ENCODE measurements at regions not wholly inside any gene's neighbourhood (a gene's known extent, or its start where the extent isn't known, plus 50 kb on each side); places are given as distances from the start of the nearest gene placed in this dataset.
A peak's percentile ranks its signal among the peaks of the same experiment; 100 is the strongest.

- no peaks in the 10 kb centered on the region for H3K36me3 ChIP-seq (replicated peaks; ENCODE audit: insufficient read depth, low read depth)
- no peaks in the 10 kb centered on the region for H3K9me2 ChIP-seq (replicated peaks; ENCODE audit: insufficient read depth)
- no peaks in the 10 kb centered on the region for H3K9me3 ChIP-seq (ENCODE audit: low read depth)
- WGBS (ENCODE audit: low lambda C conversion rate, missing lambda C conversion rate): 84% methylated on average over 2 of the region's 2 CpGs
- H3K4me2 ChIP-seq: no peak overlapping the region
- no peaks in the 10 kb centered on the region for H3K27me3 ChIP-seq
- no peaks in the 10 kb centered on the region for H3K4me1 ChIP-seq (ENCODE audit: insufficient read depth)
- H2AFZ ChIP-seq: no peak overlapping the region
- DNase-seq (ENCODE audit: low spot score): no peak
- H3K27ac ChIP-seq: no peak overlapping the region
- TF ChIP-seq EZH2 (IDR thresholded peaks at IDR 0.05; ENCODE audit: borderline replicate concordance) (no peak), EZH2phosphoT487 (IDR thresholded peaks at IDR 0.05; ENCODE audit: low read depth, severe bottlenecking, unreplicated experiment) (no peak)
- TF ChIP-seq, protein P1, sequence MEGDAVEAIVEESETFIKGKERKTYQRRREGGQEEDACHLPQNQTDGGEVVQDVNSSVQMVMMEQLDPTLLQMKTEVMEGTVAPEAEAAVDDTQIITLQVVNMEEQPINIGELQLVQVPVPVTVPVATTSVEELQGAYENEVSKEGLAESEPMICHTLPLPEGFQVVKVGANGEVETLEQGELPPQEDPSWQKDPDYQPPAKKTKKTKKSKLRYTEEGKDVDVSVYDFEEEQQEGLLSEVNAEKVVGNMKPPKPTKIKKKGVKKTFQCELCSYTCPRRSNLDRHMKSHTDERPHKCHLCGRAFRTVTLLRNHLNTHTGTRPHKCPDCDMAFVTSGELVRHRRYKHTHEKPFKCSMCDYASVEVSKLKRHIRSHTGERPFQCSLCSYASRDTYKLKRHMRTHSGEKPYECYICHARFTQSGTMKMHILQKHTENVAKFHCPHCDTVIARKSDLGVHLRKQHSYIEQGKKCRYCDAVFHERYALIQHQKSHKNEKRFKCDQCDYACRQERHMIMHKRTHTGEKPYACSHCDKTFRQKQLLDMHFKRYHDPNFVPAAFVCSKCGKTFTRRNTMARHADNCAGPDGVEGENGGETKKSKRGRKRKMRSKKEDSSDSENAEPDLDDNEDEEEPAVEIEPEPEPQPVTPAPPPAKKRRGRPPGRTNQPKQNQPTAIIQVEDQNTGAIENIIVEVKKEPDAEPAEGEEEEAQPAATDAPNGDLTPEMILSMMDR (IDR thresholded peaks at IDR 0.05; ENCODE audit: poor library complexity): no peak
- H3K79me2 ChIP-seq: no peaks in the 10 kb centered on the region
- no peak overlapping the region for H3K4me3 ChIP-seq
- no peaks in the 10 kb centered on the region for H4K20me1 ChIP-seq (ENCODE audit: insufficient read depth, poor library complexity, severe bottlenecking)
These were observed 221.3 kb downstream of the PTH2R start for GRCh38 chr2:208627916-208628315.

DNA sequence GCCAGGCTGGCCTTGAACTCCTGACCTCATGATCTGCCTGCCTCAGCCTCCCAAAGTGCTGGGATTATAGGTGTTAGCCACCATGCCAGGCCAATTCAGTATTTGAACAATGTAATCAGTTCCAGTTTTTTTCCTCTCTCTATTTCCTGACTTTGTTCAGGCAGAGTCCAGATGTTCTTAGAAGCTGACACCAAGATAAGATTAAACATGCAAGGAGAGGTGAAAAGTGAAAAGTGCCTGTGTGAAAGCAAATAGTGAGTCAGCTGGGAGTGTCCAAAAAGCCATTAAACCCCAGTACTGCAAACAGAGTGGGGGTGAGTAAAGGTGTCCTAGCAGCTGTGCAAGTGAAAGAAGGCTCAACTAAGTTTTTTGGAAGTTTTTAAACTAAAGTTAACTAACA, 231.5 kb downstream of the PTH2R start:
- peak; percentile 47 for TF ChIP-seq EZH2phosphoT487 (IDR thresholded peaks at IDR 0.05; ENCODE audit: low read depth, severe bottlenecking, unreplicated experiment)
- TF ChIP-seq, protein P1 (IDR thresholded peaks at IDR 0.05; ENCODE audit: poor library complexity): no peak

DNA sequence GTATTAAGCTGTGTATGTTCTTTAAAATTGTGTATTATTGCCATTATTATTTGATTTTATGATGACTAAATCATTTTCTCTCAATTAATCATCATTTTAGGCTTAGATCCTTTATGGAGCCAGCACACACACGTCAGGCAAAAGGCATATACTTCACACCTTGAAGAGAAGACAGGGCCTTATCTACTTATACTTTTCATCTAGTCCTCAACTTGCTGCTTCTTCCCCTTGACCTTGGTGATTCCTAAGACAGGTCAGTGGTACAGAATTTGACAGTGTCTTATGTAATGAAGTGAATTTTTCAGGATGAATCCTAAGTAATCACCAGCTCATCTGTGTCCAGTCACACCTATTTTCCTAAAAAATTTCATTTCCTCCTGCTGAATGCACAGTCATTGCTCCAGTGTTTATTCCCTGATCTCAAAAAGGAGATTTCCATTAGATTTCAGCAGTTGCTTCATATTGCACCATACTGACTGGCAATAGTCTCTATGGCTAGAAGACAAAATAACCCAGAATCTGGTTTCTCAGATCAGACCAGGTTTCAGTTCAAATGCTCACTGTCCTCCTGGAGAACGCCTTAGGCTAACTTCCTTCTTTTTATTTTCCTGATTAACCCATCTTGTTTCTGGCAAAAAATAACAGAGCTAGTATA, 235.7 kb downstream of the PTH2R start:
- WGBS (ENCODE audit: low lambda C conversion rate, missing lambda C conversion rate): 49% methylated on average over 2 of the region's 2 CpGs
- no peak for TF ChIP-seq EZH2 (IDR thresholded peaks at IDR 0.05; ENCODE audit: borderline replicate concordance)
- TF ChIP-seq EZH2phosphoT487 (IDR thresholded peaks at IDR 0.05; ENCODE audit: low read depth, severe bottlenecking, unreplicated experiment): no peak
- TF ChIP-seq, protein P1 (IDR thresholded peaks at IDR 0.05; ENCODE audit: poor library complexity): no peak
- no peaks in the 10 kb centered on the region for H3K79me2 ChIP-seq
- no peak for DNase-seq (ENCODE audit: low spot score)
- H2AFZ ChIP-seq: no peak overlapping the region
- no peaks in the 10 kb centered on the region for H3K9me3 ChIP-seq (ENCODE audit: low read depth)
- no peaks in the 10 kb centered on the region for H3K27me3 ChIP-seq
- H3K4me2 ChIP-seq: no peak overlapping the region
- no peaks in the 10 kb centered on the region for H4K20me1 ChIP-seq (ENCODE audit: insufficient read depth, poor library complexity, severe bottlenecking)
- no peak overlapping the region for H3K27ac ChIP-seq
- H3K4me3 ChIP-seq: no peak overlapping the region
- H3K4me1 ChIP-seq (ENCODE audit: insufficient read depth): no peaks in the 10 kb centered on the region
- H3K9me2 ChIP-seq (replicated peaks; ENCODE audit: insufficient read depth): no peaks in the 10 kb centered on the region
- H3K36me3 ChIP-seq (replicated peaks; ENCODE audit: insufficient read depth, low read depth): no peaks in the 10 kb centered on the region

More for the DNA sequence above, 231.5 kb downstream of the PTH2R start:
- H4K20me1 ChIP-seq (ENCODE audit: insufficient read depth, poor library complexity, severe bottlenecking): no peaks in the 10 kb centered on the region
- no peak overlapping the region for H3K27ac ChIP-seq
- H3K4me2 ChIP-seq: no peak overlapping the region
- H3K36me3 ChIP-seq (replicated peaks; ENCODE audit: insufficient read depth, low read depth): no peaks in the 10 kb centered on the region
- H3K27me3 ChIP-seq: no peaks in the 10 kb centered on the region
- H2AFZ ChIP-seq: no peak overlapping the region
- H3K4me1 ChIP-seq (ENCODE audit: insufficient read depth): no peaks in the 10 kb centered on the region
- DNase-seq (ENCODE audit: low spot score): peak; percentile 58
- H3K4me3 ChIP-seq: no peak overlapping the region
- no peaks in the 10 kb centered on the region for H3K9me2 ChIP-seq (replicated peaks; ENCODE audit: insufficient read depth)
- no peaks in the 10 kb centered on the region for H3K9me3 ChIP-seq (ENCODE audit: low read depth)
- no peaks in the 10 kb centered on the region for H3K79me2 ChIP-seq

DNA sequence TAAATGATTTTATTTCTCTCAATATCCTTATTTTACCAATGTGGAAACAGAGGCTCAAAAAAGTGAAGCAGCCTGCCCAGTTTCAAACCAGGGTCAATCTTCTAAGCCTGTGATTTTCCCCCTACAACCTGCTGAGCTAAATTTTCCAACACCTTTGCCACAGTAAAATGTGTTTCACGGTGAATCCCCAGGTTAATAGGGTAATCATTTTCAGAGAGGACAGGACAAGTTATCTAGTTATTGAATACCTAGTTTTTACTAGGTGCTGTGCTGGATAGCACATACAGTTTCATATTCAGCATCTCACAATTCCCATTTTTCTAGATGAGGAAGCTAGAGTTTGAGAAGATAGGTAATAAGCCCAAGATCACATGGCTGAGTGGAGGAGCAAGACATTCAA, 236.6 kb downstream of the PTH2R start:
- Histone ChIP-seq H4K20me1 (ENCODE audit: insufficient read depth, poor library complexity, severe bottlenecking) (no peaks in the 10 kb centered on the region), H3K27ac (no peak overlapping the region), H3K36me3 (replicated peaks; ENCODE audit: insufficient read depth, low read depth) (no peaks in the 10 kb centered on the region), H3K79me2 (no peaks in the 10 kb centered on the region), H3K9me2 (replicated peaks; ENCODE audit: insufficient read depth) (no peaks in the 10 kb centered on the region), H3K27me3 (no peaks in the 10 kb centered on the region), H2AFZ (no peak overlapping the region), H3K9me3 (ENCODE audit: low read depth) (no peaks in the 10 kb centered on the region), H3K4me2 (no peak overlapping the region), H3K4me1 (ENCODE audit: insufficient read depth) (no peaks in the 10 kb centered on the region), H3K4me3 (no peak overlapping the region)
- DNase-seq (ENCODE audit: low spot score): no peak
- no peak for TF ChIP-seq EZH2 (IDR thresholded peaks at IDR 0.05; ENCODE audit: borderline replicate concordance)
- TF ChIP-seq EZH2phosphoT487 (IDR thresholded peaks at IDR 0.05; ENCODE audit: low read depth, severe bottlenecking, unreplicated experiment): no peak
- TF ChIP-seq, protein P1 (IDR thresholded peaks at IDR 0.05; ENCODE audit: poor library complexity): no peak
- WGBS (ENCODE audit: low lambda C conversion rate, missing lambda C conversion rate): 69% methylated on average over 1 of the region's 1 CpG
